GM21737 (cell line): ENCODE measurements at regions not wholly inside any gene's neighbourhood (a gene's known extent, or its start where the extent isn't known, plus 50 kb on each side); places are given as distances from the start of the nearest gene placed in this dataset.

Experiments used
- ATAC-seq: cut with Tn5 transposase; IDR thresholded peaks from one replicate; pipeline ENCODE4 v1.9.1; 2021; ENCODE audit warnings: mild to moderate bottlenecking, moderate library complexity; ENCODE audit not compliant: unreplicated experiment

GRCh38 chr9:16025627-16026026 lies 472.8 kb downstream of the CCDC171 start:
- ATAC-seq = no peak

- no peak for ATAC-seq
Measured at GRCh38 chr9:16026886-16027285, 474.0 kb downstream of the CCDC171 start.

GRCh38 chr9:16028548-16028947 lies 475.7 kb downstream of the CCDC171 start:
- no peak for ATAC-seq

GRCh38 chr9:16029046-16029615 lies 476.3 kb downstream of the CCDC171 start:
- no peak for ATAC-seq

- ATAC-seq = no peak
Measured at GRCh38 chr9:16029796-16030363, 477.0 kb downstream of the CCDC171 start.

- ATAC-seq = peak; percentile 91
Measured at GRCh38 chr9:16030528-16031185, 477.8 kb downstream of the CCDC171 start.

GRCh38 chr9:16031486-16031885 lies 478.6 kb downstream of the CCDC171 start:
- no peak for ATAC-seq

GRCh38 chr9:16031971-16032370 lies 479.1 kb downstream of the CCDC171 start:
- no peak for ATAC-seq

GRCh38 chr9:16032799-16033198 lies 480.0 kb downstream of the CCDC171 start:
- ATAC-seq = no peak

- no peak for ATAC-seq
Measured at GRCh38 chr9:16033253-16033652, 480.4 kb downstream of the CCDC171 start.

GRCh38 chr9:16033921-16034691 lies 481.3 kb downstream of the CCDC171 start:
- no peak for ATAC-seq

GRCh38 chr9:16039218-16039987 lies 486.6 kb downstream of the CCDC171 start:
- ATAC-seq = no peak

- no peak for ATAC-seq
Measured at GRCh38 chr9:16039988-16040761, 487.3 kb downstream of the CCDC171 start.

GRCh38 chr9:16043756-16044578 lies 491.1 kb downstream of the CCDC171 start:
- ATAC-seq = no peak

- no peak for ATAC-seq
Measured at GRCh38 chr9:16044579-16044881, 491.7 kb downstream of the CCDC171 start.

GRCh38 chr9:16045651-16046280 lies 492.9 kb downstream of the CCDC171 start:
- ATAC-seq = no peak

- ATAC-seq = no peak
Measured at GRCh38 chr9:16046713-16047112, 493.9 kb downstream of the CCDC171 start.

- ATAC-seq = no peak
Measured at GRCh38 chr9:16048129-16048528, 495.3 kb downstream of the CCDC171 start.

- no peak for ATAC-seq
Measured at GRCh38 chr9:16052146-16052545, 499.3 kb downstream of the CCDC171 start.
